ENCODE measurements at regions not wholly inside any gene's neighbourhood (a gene's known extent, or its start where the extent isn't known, plus 50 kb on each side); places are given as distances from the start of the nearest gene placed in this dataset.

DNA sequence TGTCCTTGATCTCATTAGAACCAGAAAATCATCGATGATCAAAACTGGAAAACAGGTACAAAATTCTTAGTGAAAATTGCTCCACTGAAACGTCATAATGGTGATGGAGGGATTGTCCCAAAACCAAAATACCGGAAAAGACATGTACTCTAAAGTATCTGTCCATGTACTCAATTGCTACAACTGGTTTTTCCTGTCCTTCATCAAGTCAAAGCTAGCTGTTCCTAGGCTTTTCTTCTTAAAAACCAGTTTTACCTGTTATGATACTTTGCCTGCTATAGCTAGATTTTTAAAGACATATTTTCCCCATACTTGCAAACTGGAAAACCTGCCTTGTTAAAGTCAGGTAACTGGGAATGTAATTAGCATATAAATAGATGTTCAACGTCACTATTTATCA is 50.5 kb upstream of the LRRC1 start:
- intact Hi-C loops (cut with DNase I) = no loop called here
- no peaks in the 10 kb centered on the region for H3K4me1 ChIP-seq
- H3K27me3 ChIP-seq = no peaks in the 10 kb centered on the region
- DNase-seq (no peak), ATAC-seq (no peak)
- H3K27ac ChIP-seq = no peak overlapping the region
- TF ChIP-seq CTCF (IDR thresholded peaks at IDR 0.05) = no peak
- H3K36me3 ChIP-seq = no peaks in the 10 kb centered on the region
- no peak overlapping the region for H3K4me3 ChIP-seq
- no peaks in the 10 kb centered on the region for H3K9me3 ChIP-seq

- no peak for DNase-seq
- Histone ChIP-seq H3K27ac (no peak overlapping the region), H3K4me1 (no peaks in the 10 kb centered on the region), H3K4me3 (no peak overlapping the region), H3K9me3 (no peaks in the 10 kb centered on the region), H3K36me3 (no peaks in the 10 kb centered on the region), H3K27me3 (no peaks in the 10 kb centered on the region)
- no peak for TF ChIP-seq CTCF (IDR thresholded peaks at IDR 0.05)
- peak; percentile 90 for ATAC-seq
- intact Hi-C loops (cut with DNase I) = no loop called here
Observed at GRCh38 chr6:53741034-53741823, 53.6 kb upstream of the LRRC1 start.

DNA sequence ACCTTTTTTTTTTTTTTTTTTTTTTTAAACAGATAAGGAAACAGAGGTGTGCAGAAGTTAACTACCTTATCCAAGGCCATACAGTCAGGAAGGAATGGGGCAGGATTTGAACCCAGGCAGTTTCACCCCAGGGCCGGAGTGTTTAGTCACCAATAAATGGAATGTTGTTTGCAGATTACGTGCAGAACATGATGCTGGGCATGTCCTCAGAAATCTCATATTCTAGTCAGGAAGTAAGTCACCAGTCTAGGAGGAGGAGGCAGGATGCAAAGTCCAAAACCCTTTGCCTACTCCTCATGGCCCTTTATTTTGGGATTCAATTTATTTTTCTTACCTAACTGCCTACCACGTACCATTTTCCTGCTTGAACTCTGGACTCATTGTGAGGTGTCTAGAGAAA is 57.1 kb upstream of the LRRC1 start:
- ATAC-seq = no peak
- peaks cover 6% of the 10 kb centered on the region for H3K4me1 ChIP-seq
- no peaks in the 10 kb centered on the region for H3K27me3 ChIP-seq
- H3K27ac ChIP-seq = no peak overlapping the region
- H3K9me3 ChIP-seq = no peaks in the 10 kb centered on the region
- no peak for TF ChIP-seq CTCF (IDR thresholded peaks at IDR 0.05)
- intact Hi-C loops (cut with DNase I) = no loop called here
- H3K36me3 ChIP-seq = no peaks in the 10 kb centered on the region
- H3K4me3 ChIP-seq = no peak overlapping the region
- no peak for DNase-seq

- H3K4me3 ChIP-seq = no peak overlapping the region
- no peak overlapping the region for H3K27ac ChIP-seq
- intact Hi-C loops (cut with DNase I) = no loop called here
- DNase-seq = no peak
- H3K27me3 ChIP-seq = no peaks in the 10 kb centered on the region
- ATAC-seq = no peak
- no peaks in the 10 kb centered on the region for H3K9me3 ChIP-seq
- TF ChIP-seq CTCF (IDR thresholded peaks at IDR 0.05) = no peak
- H3K36me3 ChIP-seq = no peaks in the 10 kb centered on the region
- peaks cover 6% of the 10 kb centered on the region for H3K4me1 ChIP-seq
Observed at GRCh38 chr6:53735896-53736295, 58.9 kb upstream of the LRRC1 start.

DNA sequence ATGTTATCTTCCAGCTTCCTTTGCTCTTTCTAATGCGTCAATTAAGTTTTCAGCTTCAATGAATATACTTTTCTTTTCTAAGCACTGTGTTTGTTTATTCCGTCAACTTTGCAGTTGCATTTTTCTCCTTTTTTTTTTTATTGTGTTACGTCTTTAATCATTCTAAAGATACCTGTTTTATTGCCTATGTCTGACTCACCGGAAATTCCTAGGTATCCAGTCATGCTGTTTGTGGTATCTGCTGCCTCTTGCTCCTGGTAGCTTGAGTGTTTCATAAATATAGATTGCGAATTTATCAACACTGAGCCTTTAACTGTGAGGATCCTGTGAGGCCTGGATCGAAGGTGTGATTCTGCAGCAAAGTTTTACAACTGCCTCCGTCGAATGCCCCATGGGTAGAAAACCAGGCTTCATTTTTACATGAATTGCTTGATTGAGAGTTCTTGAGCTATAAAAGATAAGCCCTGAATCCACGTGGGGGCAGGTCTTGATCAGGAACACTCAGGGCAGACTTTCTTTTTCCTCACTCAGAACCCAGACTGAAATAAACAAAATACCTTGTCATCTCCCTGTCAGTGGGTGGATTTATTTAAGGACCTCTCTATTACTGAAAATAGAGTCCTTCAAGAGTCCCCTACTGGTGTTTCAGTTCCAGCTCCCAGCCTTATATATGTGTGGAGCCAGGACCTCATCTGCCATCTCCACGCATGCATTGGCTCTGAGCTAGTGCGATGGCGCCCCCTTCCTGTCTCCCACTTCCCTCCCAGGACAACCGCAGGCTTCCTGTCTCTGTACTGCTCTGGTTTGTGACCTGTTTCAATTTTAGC is 60.1 kb upstream of the LRRC1 start:
- Histone ChIP-seq H3K27me3 (no peaks in the 10 kb centered on the region), H3K27ac (peak overlapping the region; percentile 24), H3K9me3 (no peaks in the 10 kb centered on the region), H3K4me3 (no peak overlapping the region), H3K4me1 (peaks cover 6% of the 10 kb centered on the region), H3K36me3 (no peaks in the 10 kb centered on the region)
- intact Hi-C loops (cut with DNase I) = no loop called here
- TF ChIP-seq CTCF (IDR thresholded peaks at IDR 0.05) = peak; percentile 29
- ATAC-seq (peak; percentile 81), DNase-seq (no peak)

Data from upper lobe of right lung (tissue), 1 donor.